Body of pancreas (tissue), 4 donors: ENCODE measurements at regions not wholly inside any gene's neighbourhood (a gene's known extent, or its start where the extent isn't known, plus 50 kb on each side); places are given as distances from the start of the nearest gene placed in this dataset.

Experiments used
- POLR2A ChIP-seq, 3 donors: fragments of 450-650 bp; IDR thresholded peaks; one replicate each; pipeline ENCODE4 v1.6.1; 2016; ENCODE audit warnings: antibody characterized with exemption in 3 of 3, mild to moderate bottlenecking in 2 of 3
- TF ChIP-seq, protein P1 (sequence below), 7 experiments: fragments of 450-650 bp in 4 of 7; fragments of 200-600 bp in 3 of 7; sonication (generic) in 3 of 7; IDR thresholded peaks; one replicate each; pipeline ENCODE4 v1.5.1; 2016 to 2019; ENCODE audit warnings: antibody characterized with exemption in 7 of 7

DNA sequence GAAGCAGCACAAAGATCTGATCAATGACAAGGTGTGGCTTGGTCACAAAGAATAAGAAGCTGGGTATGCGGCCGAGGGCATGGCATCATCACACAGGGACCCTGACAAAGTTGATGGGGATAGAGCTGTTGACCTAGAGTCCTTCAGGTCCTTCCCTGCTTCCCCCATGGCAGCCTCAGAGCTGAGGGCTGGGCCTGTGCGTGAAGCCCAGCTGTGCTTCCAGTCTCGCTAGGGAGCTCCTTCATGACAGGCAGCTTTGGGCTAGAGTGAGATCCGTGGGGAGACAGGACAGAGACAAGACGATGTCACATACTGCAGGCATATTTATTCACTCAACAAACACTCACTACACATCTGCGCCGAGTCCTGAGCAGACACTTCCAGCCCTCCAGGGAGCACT, 56.4 kb upstream of the NEURL1B start:
- no peak for TF ChIP-seq POLR2A (IDR thresholded peaks at IDR 0.05)
- TF ChIP-seq, protein P1, sequence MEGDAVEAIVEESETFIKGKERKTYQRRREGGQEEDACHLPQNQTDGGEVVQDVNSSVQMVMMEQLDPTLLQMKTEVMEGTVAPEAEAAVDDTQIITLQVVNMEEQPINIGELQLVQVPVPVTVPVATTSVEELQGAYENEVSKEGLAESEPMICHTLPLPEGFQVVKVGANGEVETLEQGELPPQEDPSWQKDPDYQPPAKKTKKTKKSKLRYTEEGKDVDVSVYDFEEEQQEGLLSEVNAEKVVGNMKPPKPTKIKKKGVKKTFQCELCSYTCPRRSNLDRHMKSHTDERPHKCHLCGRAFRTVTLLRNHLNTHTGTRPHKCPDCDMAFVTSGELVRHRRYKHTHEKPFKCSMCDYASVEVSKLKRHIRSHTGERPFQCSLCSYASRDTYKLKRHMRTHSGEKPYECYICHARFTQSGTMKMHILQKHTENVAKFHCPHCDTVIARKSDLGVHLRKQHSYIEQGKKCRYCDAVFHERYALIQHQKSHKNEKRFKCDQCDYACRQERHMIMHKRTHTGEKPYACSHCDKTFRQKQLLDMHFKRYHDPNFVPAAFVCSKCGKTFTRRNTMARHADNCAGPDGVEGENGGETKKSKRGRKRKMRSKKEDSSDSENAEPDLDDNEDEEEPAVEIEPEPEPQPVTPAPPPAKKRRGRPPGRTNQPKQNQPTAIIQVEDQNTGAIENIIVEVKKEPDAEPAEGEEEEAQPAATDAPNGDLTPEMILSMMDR (IDR thresholded peaks at IDR 0.05): no peak
